Heart left ventricle (tissue), 13 donors: ENCODE measurements at regions not wholly inside any gene's neighbourhood (a gene's known extent, or its start where the extent isn't known, plus 50 kb on each side); places are given as distances from the start of the nearest gene placed in this dataset.

ENCODE experiments used
- POLR2A ChIP-seq, 2 donors: fragments of 450-650 bp; IDR thresholded peaks; one replicate each; pipeline ENCODE4 v1.6.1; 2017; ENCODE audit warnings: antibody characterized with exemption in 2 of 2, mild to moderate bottlenecking in 2 of 2, moderate library complexity in 2 of 2
- TF ChIP-seq, protein P1 (sequence below), 12 donors: fragments of 200-600 bp; sonication (generic) in 4 of 12; IDR thresholded peaks; one replicate each; pipeline versions ENCODE4 v1.5.0 to v1.8.0; 2018 to 2022; ENCODE audit warnings: antibody characterized with exemption in 12 of 12, mild to moderate bottlenecking in 5 of 12
- donor health status: ischemic (EF 13 %, LVEDD 7.1; RV severe dilation, severe dysfunction).
- donor health status: DM: no; HTN: yes; CAD: no.
- donor health status: DM: no; HTN: no; CAD: no.
- donor health status: ischemic (EF 25% LVEDD 6.9; RV normal size, moderate dysfunction).
- donor health status: ischemic (EF 25% LVEDD 5.7; RV mildly dilated, moderate dysfunction).
- donor health status: ischemic (EF 35%, LVEDD 5.7; RV mildly dilated, moderate dysfunction).
- donor health status: nonischemic (EF 11% LVEDD 7.7; RV severe dilation, severe dysfunction).
- donor health status: DM: yes; HTN: yes; CAD: no.
- donor health status: PGD.
- donor health status: ischemic (EF 29% LVEDD 5.4; RV normal size, mild dysfunction).
- donor health status: nonischemic (EF 23%, LVEDD 6.1; RV moderate dilation, normal function).

DNA sequence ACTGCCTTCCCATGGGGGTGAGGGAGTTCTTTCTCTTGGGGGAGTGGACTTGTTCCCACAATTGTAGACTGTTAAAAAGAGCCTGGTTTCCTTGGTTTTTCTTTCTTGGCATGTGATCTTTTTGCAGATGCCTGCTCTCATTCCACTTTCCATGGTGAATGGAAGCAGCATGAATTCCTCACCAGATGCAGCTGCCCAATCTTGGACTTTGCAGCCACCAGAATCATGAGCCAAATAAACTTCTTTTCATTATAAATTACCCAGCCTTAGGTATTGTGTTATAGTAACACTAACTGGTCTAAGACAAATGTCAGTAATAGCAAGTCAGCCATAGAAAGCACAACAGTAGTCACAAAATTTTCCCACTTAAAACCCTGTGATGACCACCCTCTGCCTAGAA lies 260.5 kb upstream of the THBS1 start:
- TF ChIP-seq, protein P1, sequence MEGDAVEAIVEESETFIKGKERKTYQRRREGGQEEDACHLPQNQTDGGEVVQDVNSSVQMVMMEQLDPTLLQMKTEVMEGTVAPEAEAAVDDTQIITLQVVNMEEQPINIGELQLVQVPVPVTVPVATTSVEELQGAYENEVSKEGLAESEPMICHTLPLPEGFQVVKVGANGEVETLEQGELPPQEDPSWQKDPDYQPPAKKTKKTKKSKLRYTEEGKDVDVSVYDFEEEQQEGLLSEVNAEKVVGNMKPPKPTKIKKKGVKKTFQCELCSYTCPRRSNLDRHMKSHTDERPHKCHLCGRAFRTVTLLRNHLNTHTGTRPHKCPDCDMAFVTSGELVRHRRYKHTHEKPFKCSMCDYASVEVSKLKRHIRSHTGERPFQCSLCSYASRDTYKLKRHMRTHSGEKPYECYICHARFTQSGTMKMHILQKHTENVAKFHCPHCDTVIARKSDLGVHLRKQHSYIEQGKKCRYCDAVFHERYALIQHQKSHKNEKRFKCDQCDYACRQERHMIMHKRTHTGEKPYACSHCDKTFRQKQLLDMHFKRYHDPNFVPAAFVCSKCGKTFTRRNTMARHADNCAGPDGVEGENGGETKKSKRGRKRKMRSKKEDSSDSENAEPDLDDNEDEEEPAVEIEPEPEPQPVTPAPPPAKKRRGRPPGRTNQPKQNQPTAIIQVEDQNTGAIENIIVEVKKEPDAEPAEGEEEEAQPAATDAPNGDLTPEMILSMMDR (IDR thresholded peaks at IDR 0.05), result no peak
- TF ChIP-seq POLR2A (IDR thresholded peaks at IDR 0.05), result no peak
